ENCODE measurements at regions not wholly inside any gene's neighbourhood (a gene's known extent, or its start where the extent isn't known, plus 50 kb on each side); places are given as distances from the start of the nearest gene placed in this dataset.
"Not testable (repeated sequence)": the region's sequence is repeated elsewhere in the genome, so short reads cannot be mapped to it uniquely, and the experiment has no call there.

GRCh38 chr2:193368615-193369014 is 1173.9 kb upstream of the TMEFF2 start:
- Histone ChIP-seq H3K9me3 (no peaks in the 10 kb centered on the region; the same call in 1 of the 2 replicates), H3K36me3 (ENCODE audit: control insufficient read depth, insufficient read depth, low read length) (no peaks in the 10 kb centered on the region), H3K4me3 (ENCODE audit: low read depth, low read length) (no peak overlapping the region), H3K4me1 (no peaks in the 10 kb centered on the region), H3K27me3 (replicated peaks; ENCODE audit: control insufficient read depth, insufficient read depth, low read length) (no peaks in the 10 kb centered on the region)
- intact Hi-C loops (cut with micrococcal nuclease; ENCODE audit: unreplicated experiment) = no loop called here
- CTCF ChIA-PET = no interaction called here
- TF ChIP-seq, protein P1, sequence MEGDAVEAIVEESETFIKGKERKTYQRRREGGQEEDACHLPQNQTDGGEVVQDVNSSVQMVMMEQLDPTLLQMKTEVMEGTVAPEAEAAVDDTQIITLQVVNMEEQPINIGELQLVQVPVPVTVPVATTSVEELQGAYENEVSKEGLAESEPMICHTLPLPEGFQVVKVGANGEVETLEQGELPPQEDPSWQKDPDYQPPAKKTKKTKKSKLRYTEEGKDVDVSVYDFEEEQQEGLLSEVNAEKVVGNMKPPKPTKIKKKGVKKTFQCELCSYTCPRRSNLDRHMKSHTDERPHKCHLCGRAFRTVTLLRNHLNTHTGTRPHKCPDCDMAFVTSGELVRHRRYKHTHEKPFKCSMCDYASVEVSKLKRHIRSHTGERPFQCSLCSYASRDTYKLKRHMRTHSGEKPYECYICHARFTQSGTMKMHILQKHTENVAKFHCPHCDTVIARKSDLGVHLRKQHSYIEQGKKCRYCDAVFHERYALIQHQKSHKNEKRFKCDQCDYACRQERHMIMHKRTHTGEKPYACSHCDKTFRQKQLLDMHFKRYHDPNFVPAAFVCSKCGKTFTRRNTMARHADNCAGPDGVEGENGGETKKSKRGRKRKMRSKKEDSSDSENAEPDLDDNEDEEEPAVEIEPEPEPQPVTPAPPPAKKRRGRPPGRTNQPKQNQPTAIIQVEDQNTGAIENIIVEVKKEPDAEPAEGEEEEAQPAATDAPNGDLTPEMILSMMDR (IDR thresholded peaks at IDR 0.05; ENCODE audit: insufficient read depth in 1 of 2, low read depth in 1 of 2, low read length in 1 of 2, severe bottlenecking in 1 of 2, unreplicated experiment in 1 of 2) = no peak
- no peak for DNase-seq
- Mint-ChIP-seq H3K9me3 (ENCODE audit: unreplicated experiment) (no peaks in the 10 kb centered on the region), H3K4me3 (ENCODE audit: unreplicated experiment) (no peak overlapping the region), H3K27ac (ENCODE audit: unreplicated experiment) (no peak overlapping the region), H3K27me3 (ENCODE audit: insufficient read depth, unreplicated experiment) (no peaks in the 10 kb centered on the region), H3K36me3 (ENCODE audit: insufficient read depth, unreplicated experiment) (no peaks in the 10 kb centered on the region), H3K4me1 (ENCODE audit: low read depth, unreplicated experiment) (no peaks in the 10 kb centered on the region)
- POLR2A ChIA-PET = no interaction called here
- no TSS peak for BruUV-seq (replicated peaks)

- H3K27ac Mint-ChIP-seq (ENCODE audit: unreplicated experiment) = no peak overlapping the region
- no peaks in the 10 kb centered on the region for H3K27me3 Mint-ChIP-seq (ENCODE audit: insufficient read depth, unreplicated experiment)
- CTCF ChIA-PET = no interaction called here
- H3K4me3 ChIP-seq (ENCODE audit: low read depth, low read length) = no peak overlapping the region
- no peaks in the 10 kb centered on the region for H3K4me1 Mint-ChIP-seq (ENCODE audit: low read depth, unreplicated experiment)
- TF ChIP-seq, protein P1 (IDR thresholded peaks at IDR 0.05; ENCODE audit: insufficient read depth in 1 of 2, low read depth in 1 of 2, low read length in 1 of 2, severe bottlenecking in 1 of 2, unreplicated experiment in 1 of 2) = no peak
- no peaks in the 10 kb centered on the region for H3K36me3 ChIP-seq (ENCODE audit: control insufficient read depth, insufficient read depth, low read length)
- H3K36me3 Mint-ChIP-seq (ENCODE audit: insufficient read depth, unreplicated experiment) = no peaks in the 10 kb centered on the region
- H3K4me3 Mint-ChIP-seq (ENCODE audit: unreplicated experiment) = no peak overlapping the region
- H3K27me3 ChIP-seq (replicated peaks; ENCODE audit: control insufficient read depth, insufficient read depth, low read length) = no peaks in the 10 kb centered on the region
- POLR2A ChIA-PET = no interaction called here
- H3K4me1 ChIP-seq = no peaks in the 10 kb centered on the region
- no peaks in the 10 kb centered on the region for H3K9me3 ChIP-seq
- BruUV-seq (replicated peaks) = no TSS peak
- H3K9me3 Mint-ChIP-seq (ENCODE audit: unreplicated experiment) = no peaks in the 10 kb centered on the region
- intact Hi-C loops (cut with micrococcal nuclease; ENCODE audit: unreplicated experiment) = no loop called here
- DNase-seq = no peak
These were observed 1162.8 kb upstream of the TMEFF2 start for GRCh38 chr2:193357508-193357907.

DNA sequence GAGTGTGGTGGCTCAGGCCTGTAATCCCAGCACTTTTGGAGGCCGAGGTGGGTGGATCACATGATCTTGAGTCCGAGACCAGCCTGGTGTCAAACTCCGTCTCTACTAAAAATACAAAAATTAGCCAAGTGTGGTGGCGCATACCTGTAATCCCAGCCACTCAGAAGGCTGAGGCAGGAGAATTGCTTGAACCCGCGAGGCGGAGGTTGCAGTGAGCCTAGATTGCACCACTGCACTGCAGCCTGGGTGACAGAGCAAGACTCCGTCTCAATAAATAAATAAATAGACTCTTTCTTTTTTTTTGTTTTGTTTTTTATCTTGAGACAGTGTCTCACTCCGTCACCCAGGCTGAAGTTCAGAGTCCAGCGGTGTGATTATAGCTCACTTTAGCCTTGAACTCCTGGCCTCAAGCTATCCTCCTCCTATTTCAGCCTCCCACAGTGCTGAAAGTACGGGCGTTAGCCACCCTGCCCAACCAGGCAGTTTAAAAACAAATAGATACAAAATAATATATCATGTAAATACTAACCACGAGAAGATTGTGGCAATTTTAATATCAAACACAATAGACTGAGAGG is 1158.0 kb upstream of the TMEFF2 start:
- H3K4me1 Mint-ChIP-seq (ENCODE audit: low read depth, unreplicated experiment); DNase-seq; H3K9me3 Mint-ChIP-seq (ENCODE audit: unreplicated experiment); H3K4me3 ChIP-seq (ENCODE audit: low read depth, low read length); H3K36me3 ChIP-seq (ENCODE audit: control insufficient read depth, insufficient read depth, low read length); H3K36me3 Mint-ChIP-seq (ENCODE audit: insufficient read depth, unreplicated experiment); H3K27me3 ChIP-seq (replicated peaks; ENCODE audit: control insufficient read depth, insufficient read depth, low read length); H3K27ac Mint-ChIP-seq (ENCODE audit: unreplicated experiment); H3K9me3 ChIP-seq; POLR2A ChIA-PET; H3K27me3 Mint-ChIP-seq (ENCODE audit: insufficient read depth, unreplicated experiment); CTCF ChIA-PET; H3K4me3 Mint-ChIP-seq (ENCODE audit: unreplicated experiment); BruUV-seq (replicated peaks); intact Hi-C loops (cut with micrococcal nuclease; ENCODE audit: unreplicated experiment); H3K4me1 ChIP-seq: not testable (repeated sequence)

DNA sequence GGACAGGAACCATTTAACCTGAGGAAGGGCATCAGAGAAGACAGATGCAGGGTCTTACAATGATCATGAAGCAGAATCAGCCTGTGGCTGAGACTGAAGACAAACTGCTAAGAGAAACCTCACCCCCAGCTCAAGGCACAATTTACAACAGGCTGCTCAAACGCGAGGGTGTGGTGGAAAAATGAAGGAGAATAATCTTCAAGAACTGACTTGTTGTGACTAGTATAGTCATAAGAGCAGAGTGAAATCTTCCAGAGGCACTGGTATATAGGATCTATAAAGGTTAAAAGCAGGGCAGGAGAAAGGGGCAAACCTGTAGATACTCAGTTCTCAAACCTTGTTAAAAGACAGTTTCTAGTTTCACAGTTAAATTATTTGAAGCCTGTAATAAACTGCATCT is 1155.8 kb upstream of the TMEFF2 start:
- H3K4me1 Mint-ChIP-seq (ENCODE audit: low read depth, unreplicated experiment) = no peaks in the 10 kb centered on the region
- TF ChIP-seq, protein P1 (IDR thresholded peaks at IDR 0.05; ENCODE audit: insufficient read depth in 1 of 2, low read depth in 1 of 2, low read length in 1 of 2, severe bottlenecking in 1 of 2, unreplicated experiment in 1 of 2) = no peak
- CTCF ChIA-PET = no interaction called here
- no TSS peak for BruUV-seq (replicated peaks)
- H3K9me3 Mint-ChIP-seq (ENCODE audit: unreplicated experiment) = no peaks in the 10 kb centered on the region
- no peak for DNase-seq
- Histone ChIP-seq H3K9me3 (no peaks in the 10 kb centered on the region), H3K4me3 (ENCODE audit: low read depth, low read length) (no peak overlapping the region), H3K27me3 (replicated peaks; ENCODE audit: control insufficient read depth, insufficient read depth, low read length) (no peaks in the 10 kb centered on the region), H3K4me1 (peaks cover 4% of the 10 kb centered on the region; the same call in 1 of the 2 replicates), H3K36me3 (ENCODE audit: control insufficient read depth, insufficient read depth, low read length) (no peaks in the 10 kb centered on the region)
- H3K27ac Mint-ChIP-seq (ENCODE audit: unreplicated experiment) = no peak overlapping the region
- intact Hi-C loops (cut with micrococcal nuclease; ENCODE audit: unreplicated experiment) = no loop called here
- H3K36me3 Mint-ChIP-seq (ENCODE audit: insufficient read depth, unreplicated experiment) = no peaks in the 10 kb centered on the region
- POLR2A ChIA-PET = no interaction called here
- no peak overlapping the region for H3K4me3 Mint-ChIP-seq (ENCODE audit: unreplicated experiment)
- no peaks in the 10 kb centered on the region for H3K27me3 Mint-ChIP-seq (ENCODE audit: insufficient read depth, unreplicated experiment)
